ENCODE measurements at regions not wholly inside any gene's neighbourhood (a gene's known extent, or its start where the extent isn't known, plus 50 kb on each side); places are given as distances from the start of the nearest gene placed in this dataset.

GRCh38 chr4:156176896-156177295, 223.2 kb upstream of the CTSO start:
- Histone ChIP-seq H3K27ac (no peak overlapping the region), H3K9ac (ENCODE audit: low read depth in 2 of 2, low read length in 2 of 2) (no peak overlapping the region), H3K36me3 (no peaks in the 10 kb centered on the region), H3K9me3 (no peaks in the 10 kb centered on the region), H3K4me1 (no peaks in the 10 kb centered on the region), H3K27me3 (no peaks in the 10 kb centered on the region), H3K4me3 (no peak overlapping the region)
- no peak for DNase-seq
- TF ChIP-seq, protein P1, sequence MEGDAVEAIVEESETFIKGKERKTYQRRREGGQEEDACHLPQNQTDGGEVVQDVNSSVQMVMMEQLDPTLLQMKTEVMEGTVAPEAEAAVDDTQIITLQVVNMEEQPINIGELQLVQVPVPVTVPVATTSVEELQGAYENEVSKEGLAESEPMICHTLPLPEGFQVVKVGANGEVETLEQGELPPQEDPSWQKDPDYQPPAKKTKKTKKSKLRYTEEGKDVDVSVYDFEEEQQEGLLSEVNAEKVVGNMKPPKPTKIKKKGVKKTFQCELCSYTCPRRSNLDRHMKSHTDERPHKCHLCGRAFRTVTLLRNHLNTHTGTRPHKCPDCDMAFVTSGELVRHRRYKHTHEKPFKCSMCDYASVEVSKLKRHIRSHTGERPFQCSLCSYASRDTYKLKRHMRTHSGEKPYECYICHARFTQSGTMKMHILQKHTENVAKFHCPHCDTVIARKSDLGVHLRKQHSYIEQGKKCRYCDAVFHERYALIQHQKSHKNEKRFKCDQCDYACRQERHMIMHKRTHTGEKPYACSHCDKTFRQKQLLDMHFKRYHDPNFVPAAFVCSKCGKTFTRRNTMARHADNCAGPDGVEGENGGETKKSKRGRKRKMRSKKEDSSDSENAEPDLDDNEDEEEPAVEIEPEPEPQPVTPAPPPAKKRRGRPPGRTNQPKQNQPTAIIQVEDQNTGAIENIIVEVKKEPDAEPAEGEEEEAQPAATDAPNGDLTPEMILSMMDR (IDR thresholded peaks at IDR 0.05): no peak
- intact Hi-C loops (cut with DNase I): no loop called here

DNA sequence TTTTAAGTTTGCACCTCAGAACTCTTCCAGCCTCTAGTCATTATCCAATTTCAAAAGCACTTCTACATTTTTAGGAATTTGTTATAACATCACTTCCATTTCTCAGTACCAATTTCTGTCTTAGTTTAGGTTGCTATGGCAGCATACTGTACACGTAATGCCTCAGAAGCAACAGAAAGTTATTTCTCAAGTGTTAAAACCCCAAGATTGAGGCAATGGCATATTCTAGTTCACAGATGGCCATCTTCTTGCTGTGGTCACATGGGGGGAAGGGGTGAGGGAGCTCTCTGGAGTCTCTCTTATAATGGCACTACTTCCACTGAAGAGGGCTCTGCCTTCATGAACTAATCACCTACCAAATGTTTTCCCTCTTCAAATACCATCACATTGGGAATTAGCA, 220.3 kb upstream of the CTSO start:
- H3K27me3 ChIP-seq: no peaks in the 10 kb centered on the region
- H3K36me3 ChIP-seq: no peaks in the 10 kb centered on the region
- no peak overlapping the region for H3K27ac ChIP-seq
- TF ChIP-seq, protein P1 (IDR thresholded peaks at IDR 0.05): no peak
- intact Hi-C loops (cut with DNase I): no loop called here
- H3K9me3 ChIP-seq: no peaks in the 10 kb centered on the region
- no peak overlapping the region for H3K9ac ChIP-seq (ENCODE audit: low read depth in 2 of 2, low read length in 2 of 2)
- no peak for DNase-seq
- H3K4me3 ChIP-seq: no peak overlapping the region
- H3K4me1 ChIP-seq: no peaks in the 10 kb centered on the region

DNA sequence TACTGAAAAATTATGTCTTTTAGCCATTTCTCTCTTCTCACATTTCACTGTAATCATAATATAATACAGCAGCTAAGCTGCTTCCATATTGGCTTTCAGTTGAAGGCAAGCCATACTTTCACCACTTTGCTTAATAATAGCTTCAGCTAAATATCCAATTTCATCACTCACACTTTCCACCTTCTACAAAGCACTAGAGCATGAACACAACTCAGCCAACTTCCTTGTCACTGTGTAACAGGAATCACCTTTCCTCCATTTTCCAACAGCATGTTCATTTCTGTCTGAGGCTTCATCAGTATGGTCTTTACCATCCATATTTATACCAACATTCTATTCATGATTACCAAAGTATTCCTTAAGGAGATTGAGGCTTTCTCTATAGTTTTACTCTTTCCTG, 219.8 kb upstream of the CTSO start:
- no peaks in the 10 kb centered on the region for H3K9me3 ChIP-seq
- H3K27ac ChIP-seq: no peak overlapping the region
- H3K27me3 ChIP-seq: no peaks in the 10 kb centered on the region
- no peak overlapping the region for H3K4me3 ChIP-seq
- H3K9ac ChIP-seq (ENCODE audit: low read depth in 2 of 2, low read length in 2 of 2): no peak overlapping the region
- no peaks in the 10 kb centered on the region for H3K36me3 ChIP-seq
- TF ChIP-seq, protein P1 (IDR thresholded peaks at IDR 0.05): no peak
- no peaks in the 10 kb centered on the region for H3K4me1 ChIP-seq
- intact Hi-C loops (cut with DNase I): no loop called here
- DNase-seq: no peak

- H3K9ac ChIP-seq (ENCODE audit: low read depth in 2 of 2, low read length in 2 of 2): no peak overlapping the region
- no peak for DNase-seq
- H3K27me3 ChIP-seq: no peaks in the 10 kb centered on the region
- no peaks in the 10 kb centered on the region for H3K36me3 ChIP-seq
- TF ChIP-seq, protein P1 (IDR thresholded peaks at IDR 0.05): no peak
- no peak overlapping the region for H3K4me3 ChIP-seq
- intact Hi-C loops (cut with DNase I): no loop called here
- H3K27ac ChIP-seq: no peak overlapping the region
- H3K9me3 ChIP-seq: no peaks in the 10 kb centered on the region
- H3K4me1 ChIP-seq: no peaks in the 10 kb centered on the region
Observed at GRCh38 chr4:156169861-156170260, 216.2 kb upstream of the CTSO start.

- Histone ChIP-seq H3K36me3 (no peaks in the 10 kb centered on the region), H3K9ac (ENCODE audit: low read depth in 2 of 2, low read length in 2 of 2) (no peak overlapping the region), H3K9me3 (no peaks in the 10 kb centered on the region), H3K27me3 (no peaks in the 10 kb centered on the region), H3K4me1 (no peaks in the 10 kb centered on the region), H3K27ac (no peak overlapping the region), H3K4me3 (no peak overlapping the region)
- intact Hi-C loops (cut with DNase I): no loop called here
- DNase-seq: no peak
- TF ChIP-seq, protein P1 (IDR thresholded peaks at IDR 0.05): no peak
Observed at GRCh38 chr4:156169011-156169410, 215.3 kb upstream of the CTSO start.

DNA sequence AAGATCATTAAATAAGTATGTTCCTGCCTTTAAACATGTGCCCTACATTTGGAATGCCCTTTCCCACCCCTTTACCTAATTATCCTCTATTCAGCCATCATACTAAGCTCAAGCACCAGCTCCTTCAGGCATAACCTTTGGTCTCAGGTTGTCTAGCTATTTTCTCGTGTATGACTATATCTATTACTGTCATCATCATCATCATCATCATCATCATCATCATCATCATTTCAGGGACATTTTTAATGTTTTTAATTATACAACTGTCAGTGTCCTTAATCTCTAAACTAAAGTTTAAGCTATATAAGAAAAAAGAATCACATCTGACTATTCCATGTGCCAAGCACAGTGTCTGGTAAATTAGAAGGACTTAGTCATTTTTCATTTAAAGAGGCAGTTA, 214.6 kb upstream of the CTSO start:
- TF ChIP-seq, protein P1 (IDR thresholded peaks at IDR 0.05): no peak
- Histone ChIP-seq H3K27ac (no peak overlapping the region), H3K4me1 (no peaks in the 10 kb centered on the region), H3K9ac (ENCODE audit: low read depth in 2 of 2, low read length in 2 of 2) (no peak overlapping the region), H3K9me3 (no peaks in the 10 kb centered on the region), H3K4me3 (no peak overlapping the region), H3K27me3 (no peaks in the 10 kb centered on the region), H3K36me3 (no peaks in the 10 kb centered on the region)
- DNase-seq: no peak
- intact Hi-C loops (cut with DNase I): no loop called here
